Colonic mucosa (tissue), 4 donors: ENCODE measurements at regions not wholly inside any gene's neighbourhood (a gene's known extent, or its start where the extent isn't known, plus 50 kb on each side); places are given as distances from the start of the nearest gene placed in this dataset.

Experiments used
- DNase-seq: peaks from one replicate; pipeline ENCODE4 v3.0.0-alpha.2; 2020
- H3K27ac ChIP-seq: fragments of 200-600 bp; one replicate; pipeline ENCODE4 v1.8.0; 2021
- H3K27me3 ChIP-seq: fragments of 200-600 bp; one replicate; pipeline ENCODE4 v1.8.0; 2021
- H3K36me3 ChIP-seq: fragments of 200-600 bp; one replicate; pipeline ENCODE4 v1.8.0; 2021
- H3K4me1 ChIP-seq: fragments of 200-600 bp; one replicate; pipeline ENCODE4 v1.8.0; 2021; ENCODE audit warnings: mild to moderate bottlenecking
- H3K4me3 ChIP-seq: fragments of 200-600 bp; one replicate; pipeline ENCODE4 v1.8.0; 2021
- H3K9ac ChIP-seq, 2 donors: one replicate each; pipeline ENCODE4 v1.7.0; 2013; ENCODE audit warnings: control low read depth in 2 of 2, low read depth in 2 of 2, low read length in 2 of 2
- H3K9me3 ChIP-seq: fragments of 200-600 bp; one replicate; pipeline ENCODE4 v1.8.0; 2021
- intact Hi-C: fragments of 100-400 bp; cut with DNase I; formaldehyde crosslinking; loops from one replicate; pipeline ENCODE4 v1.14.1; 2022
- TF ChIP-seq, protein P1 (sequence below): fragments of 200-600 bp; IDR thresholded peaks from one replicate; pipeline ENCODE4 v1.8.0; 2022; ENCODE audit warnings: antibody characterized with exemption, mild to moderate bottlenecking
- donor health status: healthy.
- donor health status: DM: no; HTN: no; CAD: no.
- donor health status: DM: no; HTN: no; CAD: no.

DNA sequence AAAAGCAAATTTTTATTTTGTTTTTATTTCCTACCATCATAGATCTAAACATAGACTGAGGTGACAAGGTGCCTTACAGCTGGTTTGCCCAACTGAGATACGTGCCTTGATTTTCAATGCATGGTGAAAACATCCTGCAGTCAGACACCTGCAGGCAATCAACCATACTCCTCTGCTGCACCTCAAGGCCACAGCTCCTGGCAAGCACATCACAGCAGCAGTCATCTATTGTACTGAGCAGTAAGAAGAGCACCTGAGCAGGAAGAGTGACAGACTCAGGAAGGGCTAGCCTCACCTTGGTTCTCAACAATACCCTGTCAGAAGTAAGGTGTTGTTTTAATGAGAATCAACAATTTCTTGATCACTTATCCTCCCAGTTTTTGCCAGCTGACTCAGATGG lies 1206.8 kb upstream of the NRXN1 start:
- Histone ChIP-seq H3K4me3 (no peak overlapping the region), H3K27ac (no peak overlapping the region), H3K36me3 (no peaks in the 10 kb centered on the region), H3K9ac (no peak overlapping the region), H3K4me1 (no peaks in the 10 kb centered on the region), H3K27me3 (no peaks in the 10 kb centered on the region), H3K9me3 (no peaks in the 10 kb centered on the region)
- intact Hi-C loops, result no loop called here
- TF ChIP-seq, protein P1, sequence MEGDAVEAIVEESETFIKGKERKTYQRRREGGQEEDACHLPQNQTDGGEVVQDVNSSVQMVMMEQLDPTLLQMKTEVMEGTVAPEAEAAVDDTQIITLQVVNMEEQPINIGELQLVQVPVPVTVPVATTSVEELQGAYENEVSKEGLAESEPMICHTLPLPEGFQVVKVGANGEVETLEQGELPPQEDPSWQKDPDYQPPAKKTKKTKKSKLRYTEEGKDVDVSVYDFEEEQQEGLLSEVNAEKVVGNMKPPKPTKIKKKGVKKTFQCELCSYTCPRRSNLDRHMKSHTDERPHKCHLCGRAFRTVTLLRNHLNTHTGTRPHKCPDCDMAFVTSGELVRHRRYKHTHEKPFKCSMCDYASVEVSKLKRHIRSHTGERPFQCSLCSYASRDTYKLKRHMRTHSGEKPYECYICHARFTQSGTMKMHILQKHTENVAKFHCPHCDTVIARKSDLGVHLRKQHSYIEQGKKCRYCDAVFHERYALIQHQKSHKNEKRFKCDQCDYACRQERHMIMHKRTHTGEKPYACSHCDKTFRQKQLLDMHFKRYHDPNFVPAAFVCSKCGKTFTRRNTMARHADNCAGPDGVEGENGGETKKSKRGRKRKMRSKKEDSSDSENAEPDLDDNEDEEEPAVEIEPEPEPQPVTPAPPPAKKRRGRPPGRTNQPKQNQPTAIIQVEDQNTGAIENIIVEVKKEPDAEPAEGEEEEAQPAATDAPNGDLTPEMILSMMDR, result no peak
- DNase-seq, result no peak

DNA sequence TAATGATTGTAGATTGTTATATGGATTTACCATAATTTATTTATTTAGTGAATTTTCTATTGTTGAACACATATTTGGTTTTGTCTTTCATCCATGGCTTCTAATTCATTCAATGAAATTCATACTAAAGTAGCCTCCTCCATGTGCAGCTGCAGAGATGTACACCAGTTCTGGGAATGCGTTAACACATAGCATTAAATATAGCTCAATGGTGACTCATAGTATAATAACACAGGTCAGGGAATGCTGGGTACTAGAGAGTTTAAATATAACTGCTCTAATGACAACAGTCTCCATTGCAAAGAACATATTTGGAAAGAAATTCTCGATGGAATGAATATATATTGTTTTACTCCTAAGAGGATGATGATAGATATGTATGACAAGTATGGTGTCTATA lies 1190.2 kb upstream of the NRXN1 start:
- no peaks in the 10 kb centered on the region for H3K27me3 ChIP-seq
- no peak overlapping the region for H3K4me3 ChIP-seq
- no peaks in the 10 kb centered on the region for H3K9me3 ChIP-seq
- intact Hi-C loops, result no loop called here
- H3K36me3 ChIP-seq, result no peaks in the 10 kb centered on the region
- TF ChIP-seq, protein P1, result no peak
- no peak for DNase-seq
- no peak overlapping the region for H3K9ac ChIP-seq
- no peak overlapping the region for H3K27ac ChIP-seq
- no peaks in the 10 kb centered on the region for H3K4me1 ChIP-seq

DNA sequence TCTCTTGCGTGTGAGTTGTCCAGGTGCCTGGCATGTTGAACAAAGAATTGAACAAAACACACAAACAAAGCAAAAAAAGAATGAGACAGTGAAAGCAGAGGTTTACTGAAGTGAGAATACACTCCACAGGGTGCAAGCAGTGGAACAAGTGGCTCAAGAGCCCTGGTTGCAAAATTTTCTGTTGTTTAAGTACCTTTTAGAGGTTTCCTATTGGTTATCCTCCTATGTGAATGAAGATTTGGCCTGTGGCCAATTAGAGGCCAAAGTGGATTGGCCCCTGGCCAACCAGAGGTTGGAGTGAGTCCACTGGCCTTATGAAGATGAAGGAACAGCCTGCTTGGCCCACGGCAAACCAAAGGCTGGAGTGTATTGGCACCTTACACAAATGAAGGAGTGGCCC lies 1188.5 kb upstream of the NRXN1 start:
- H3K27me3 ChIP-seq, result no peaks in the 10 kb centered on the region
- H3K9ac ChIP-seq, result no peak overlapping the region
- intact Hi-C loops, result no loop called here
- H3K4me1 ChIP-seq, result no peaks in the 10 kb centered on the region
- no peak for DNase-seq
- H3K9me3 ChIP-seq, result no peaks in the 10 kb centered on the region
- no peaks in the 10 kb centered on the region for H3K36me3 ChIP-seq
- TF ChIP-seq, protein P1, result no peak
- H3K27ac ChIP-seq, result no peak overlapping the region
- no peak overlapping the region for H3K4me3 ChIP-seq

DNA sequence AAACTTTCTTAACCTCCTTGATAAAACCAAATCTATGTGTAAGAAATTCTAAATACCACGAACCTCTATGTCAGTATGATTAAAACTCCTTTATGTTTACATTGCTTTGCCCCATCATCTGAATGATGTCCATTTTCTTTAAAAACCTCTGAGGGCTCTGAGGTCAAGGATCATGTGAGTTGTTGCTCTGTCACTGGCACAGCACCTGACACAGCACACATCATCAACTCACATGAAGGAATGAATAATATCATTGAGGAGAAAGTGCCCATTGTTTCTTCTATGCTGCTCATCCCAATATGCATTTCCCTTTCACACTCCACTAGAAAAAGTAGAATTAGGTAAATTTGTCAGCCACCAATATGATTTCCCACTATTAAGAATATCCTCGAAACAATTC lies 1178.7 kb upstream of the NRXN1 start:
- Histone ChIP-seq H3K9me3 (no peaks in the 10 kb centered on the region), H3K27ac (no peak overlapping the region), H3K27me3 (no peaks in the 10 kb centered on the region), H3K9ac (no peak overlapping the region), H3K36me3 (no peaks in the 10 kb centered on the region), H3K4me1 (no peaks in the 10 kb centered on the region), H3K4me3 (no peak overlapping the region)
- DNase-seq, result no peak
- intact Hi-C loops, result no loop called here
- TF ChIP-seq, protein P1, result no peak

DNA sequence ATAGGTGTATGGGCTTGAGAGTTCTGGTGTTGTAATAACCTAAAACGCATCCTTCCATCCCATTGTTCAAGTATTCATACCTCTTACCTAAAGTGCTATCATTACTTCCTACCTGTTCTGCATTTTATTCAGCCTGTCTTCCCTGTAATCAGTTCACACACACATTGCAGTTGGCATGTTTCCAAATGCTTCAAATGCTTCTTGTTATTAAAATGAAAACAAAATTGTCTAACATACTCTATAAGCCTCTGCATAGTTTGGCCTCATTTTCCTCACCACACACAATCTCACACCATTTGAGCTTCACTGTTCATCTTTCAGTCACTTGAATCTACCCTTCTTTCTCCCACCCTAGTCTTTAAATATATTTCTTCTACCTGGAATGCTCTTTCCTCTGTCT lies 1178.2 kb upstream of the NRXN1 start:
- Histone ChIP-seq H3K9me3 (no peaks in the 10 kb centered on the region), H3K27me3 (no peaks in the 10 kb centered on the region), H3K36me3 (no peaks in the 10 kb centered on the region), H3K9ac (no peak overlapping the region), H3K27ac (no peak overlapping the region), H3K4me3 (no peak overlapping the region), H3K4me1 (no peaks in the 10 kb centered on the region)
- TF ChIP-seq, protein P1, result no peak
- intact Hi-C loops, result no loop called here
- DNase-seq, result no peak

DNA sequence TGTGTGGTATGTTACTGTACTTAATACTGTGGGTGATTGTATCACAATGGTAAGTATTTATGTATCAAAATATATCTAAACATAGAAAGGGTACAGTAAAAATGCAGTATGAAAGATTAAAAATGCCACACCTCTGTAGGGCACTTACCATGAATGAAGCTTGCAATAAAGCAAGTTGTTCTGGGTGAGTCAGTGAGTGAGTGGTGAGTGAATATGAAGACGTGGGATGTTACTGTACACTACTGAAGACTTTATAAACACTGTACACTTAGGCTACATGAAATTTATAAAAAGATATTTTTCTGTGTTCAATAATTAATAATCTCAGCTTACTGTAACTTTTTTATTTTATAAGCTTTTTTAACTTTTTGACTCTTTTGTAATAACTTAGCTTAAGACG lies 1162.4 kb upstream of the NRXN1 start:
- no peak for DNase-seq
- intact Hi-C loops, result no loop called here
- H3K36me3 ChIP-seq, result no peaks in the 10 kb centered on the region
- H3K4me3 ChIP-seq, result no peak overlapping the region
- H3K4me1 ChIP-seq, result no peaks in the 10 kb centered on the region
- H3K9me3 ChIP-seq, result no peaks in the 10 kb centered on the region
- TF ChIP-seq, protein P1, result no peak
- no peak overlapping the region for H3K9ac ChIP-seq
- H3K27me3 ChIP-seq, result no peaks in the 10 kb centered on the region
- no peak overlapping the region for H3K27ac ChIP-seq
